GM12878 (cell line): ENCODE measurements at regions not wholly inside any gene's neighbourhood (a gene's known extent, or its start where the extent isn't known, plus 50 kb on each side); places are given as distances from the start of the nearest gene placed in this dataset.

Experiments used
- ATAC-seq: fragments of 200-7000 bp; cut with Tn5 transposase; 3 replicates; pipeline ENCODE4 v1.9.1; 2020; ENCODE audit warnings: mild to moderate bottlenecking, moderate library complexity
- BruUV-seq: library from RNA; stranded (reverse); fragments of 400-500 nt; replicated peaks from 2 replicates; lab custom pipeline; 2021; lab: Mats Ljungman, UMichigan
- CTCF ChIA-PET: fragments of 300-600 bp; sonication (Branson Sonifier 250); formaldehyde crosslinking; extraction: SDS; loops from one replicate; lab custom pipeline; 2021; ENCODE audit warnings: inconsistent platforms; lab: Yijun Ruan, JAX
- POLR2A ChIA-PET: fragments of 350-600 bp; formaldehyde crosslinking; extraction: SDS; loops from one replicate; lab custom pipeline; 2021; ENCODE audit warnings: inconsistent platforms; lab: Charles Lee
- RAD21 ChIA-PET: fragments of 300-600 bp; sonication (Branson Sonifier 250); formaldehyde crosslinking; loops from one replicate; lab custom pipeline; 2023; ENCODE audit warnings: antibody characterized with exemption; ENCODE audit not compliant: unreplicated experiment; lab: Charles Lee
- SMC1A ChIA-PET: fragments of 300-600 bp; sonication (Branson Sonifier 250); formaldehyde crosslinking; loops from one replicate; lab custom pipeline; 2023; ENCODE audit not compliant: unreplicated experiment, uncharacterized antibody; lab: Charles Lee
- DNase-seq: peaks from one replicate; pipeline ENCODE4 v3.0.0-alpha.2; 2011; ENCODE audit warnings: low read depth, low spot score
- FAIRE-seq: peaks from 3 replicates; lab custom pipeline; 2011; peaks lifted over from hg19 to GRCh38; lab: Jason Lieb, UNC
- H2AFZ ChIP-seq: 2 replicates; pipeline ENCODE4 v1.6.0; 2011; ENCODE audit warnings: low read depth, low read length, control low read depth; ENCODE audit not compliant: control insufficient read depth
- H3K27ac ChIP-seq: 2 replicates; pipeline ENCODE4 v1.5.1; 2011; ENCODE audit warnings: control low read depth; ENCODE audit not compliant: control insufficient read depth, insufficient read depth
- H3K27me3 ChIP-seq, 2 experiments: replicated peaks in 1 of 2; 2 replicates each; pipeline versions ENCODE4 v1.6.0 to v1.6.1; 2011; ENCODE audit warnings: low read length in 1 of 2; ENCODE audit not compliant: control insufficient read depth in 2 of 2, insufficient read depth in 2 of 2
- H3K36me3 ChIP-seq, 2 experiments: 2 replicates each; pipeline ENCODE4 v1.5.1; 2011; ENCODE audit warnings: low read length in 1 of 2; ENCODE audit not compliant: control insufficient read depth in 2 of 2, insufficient read depth in 2 of 2
- H3K4me1 ChIP-seq: 2 replicates; pipeline ENCODE4 v1.6.1; 2011; ENCODE audit warnings: mild to moderate bottlenecking, low read length, moderate library complexity, mixed read lengths; ENCODE audit not compliant: control insufficient read depth, insufficient read depth
- H3K4me2 ChIP-seq: 2 replicates; pipeline ENCODE4 v1.6.0; 2011; ENCODE audit warnings: control low read depth; ENCODE audit not compliant: control insufficient read depth, insufficient read depth
- H3K4me3 ChIP-seq: fragments of 200-600 bp; sonication (generic); 2 replicates; pipeline ENCODE4 v1.5.1; 2016
- H3K79me2 ChIP-seq: 2 replicates; pipeline ENCODE4 v1.6.0; 2011; ENCODE audit warnings: low read length; ENCODE audit not compliant: control insufficient read depth, insufficient read depth
- H3K9ac ChIP-seq: 2 replicates; pipeline ENCODE4 v1.8.0; 2011; ENCODE audit warnings: low read length, control low read depth, mixed read lengths; ENCODE audit not compliant: control insufficient read depth, insufficient read depth
- H3K9me3 ChIP-seq: replicated peaks from 3 replicates; pipeline ENCODE4 v1.5.1; 2011; ENCODE audit warnings: mild to moderate bottlenecking, low read length; ENCODE audit not compliant: control insufficient read depth, insufficient read depth
- H4K20me1 ChIP-seq: 2 replicates; pipeline ENCODE4 v1.6.0; 2011; ENCODE audit not compliant: control insufficient read depth, insufficient read depth
- ATF3 ChIP-seq: IDR thresholded peaks from 2 replicates; pipeline ENCODE4 v1.6.1; 2011; ENCODE audit warnings: low read depth, mild to moderate bottlenecking, low read length, moderate library complexity, borderline replicate concordance; ENCODE audit errors: extremely low read depth
- CHD4 ChIP-seq: fragments of 200-600 bp; sonication (generic); IDR thresholded peaks from 2 replicates; pipeline ENCODE4 v1.6.1; 2016; ENCODE audit warnings: mild to moderate bottlenecking
- E2F4 ChIP-seq: IDR thresholded peaks from 2 replicates; pipeline ENCODE4 v1.6.1; 2012; ENCODE audit warnings: low read depth, low read length, improper control_type of control experiment
- HCFC1 ChIP-seq: fragments of 150-350 bp; IDR thresholded peaks from 2 replicates; pipeline ENCODE4 v1.6.1; 2014; ENCODE audit warnings: low read length
- HDAC2 ChIP-seq: fragments of 200-600 bp; sonication (generic); IDR thresholded peaks from 2 replicates; pipeline ENCODE4 v1.6.1; 2017
- MLLT1 ChIP-seq: fragments of 450-650 bp; IDR thresholded peaks from 2 replicates; pipeline ENCODE4 v1.6.1; 2016; ENCODE audit warnings: mild to moderate bottlenecking
- PAX5 ChIP-seq: IDR thresholded peaks from 2 replicates; pipeline ENCODE4 v1.6.1; 2011; ENCODE audit warnings: low read depth, low read length, borderline replicate concordance
- SP1 ChIP-seq: IDR thresholded peaks from one replicate; pipeline ENCODE4 v1.6.1; 2011; ENCODE audit warnings: low read depth, low read length
- STAT1 ChIP-seq: fragments of 450-650 bp; conservative IDR thresholded peaks from 2 replicates; pipeline ENCODE4 v1.6.1; 2014; ENCODE audit warnings: antibody characterized with exemption, mild to moderate bottlenecking
- TAF1 ChIP-seq: IDR thresholded peaks from 2 replicates; pipeline ENCODE4 v1.6.1; 2011; ENCODE audit warnings: mild to moderate bottlenecking, low read depth, low read length, borderline replicate concordance
- TBL1XR1 ChIP-seq: IDR thresholded peaks from 2 replicates; pipeline ENCODE4 v1.6.1; 2012; ENCODE audit warnings: low read depth, low read length, improper control_type of control experiment
- WRNIP1 ChIP-seq: IDR thresholded peaks from 2 replicates; pipeline ENCODE4 v1.6.1; 2011; ENCODE audit warnings: low read depth, low read length, improper control_type of control experiment, borderline replicate concordance
- YBX1 ChIP-seq: fragments of 450-650 bp; IDR thresholded peaks from 2 replicates; pipeline ENCODE4 v1.6.1; 2016; ENCODE audit warnings: antibody characterized with exemption
- WGBS: methylation state at CpG from one replicate; pipeline ENCODE4 v1.1.6; 2016; ENCODE audit warnings: low lambda C conversion rate; ENCODE audit not compliant: insufficient replicate concordance, insufficient coverage; ENCODE audit errors: missing lambda C conversion rate; 5-methylcytosine and 5-hydroxymethylcytosine counted together
- in situ Hi-C: fragments of 300-500 bp; cut with MboI; formaldehyde crosslinking; loops from 9 replicates; pipeline ENCODE4 v1.14.3; 2018; ENCODE audit warnings: mixed read lengths
- intact Hi-C: fragments of 100-400 bp; cut with micrococcal nuclease; formaldehyde crosslinking; loops from one replicate; pipeline ENCODE4 v1.14.2; 2022; ENCODE audit not compliant: unreplicated experiment
- TF ChIP-seq, protein P1 (sequence below): IDR thresholded peaks from 2 replicates; pipeline ENCODE4 v1.6.1; 2011; ENCODE audit warnings: borderline replicate concordance, low read depth, mild to moderate bottlenecking, moderate library complexity, low read length; ENCODE audit not compliant: insufficient read depth, poor library complexity, severe bottlenecking

GRCh38 chr3:81435050-81435449 is 326.4 kb downstream of the GBE1 start:
- ChIA-PET CTCF (no interaction called here), RAD21 (no interaction called here), SMC1A (no interaction called here), POLR2A (no interaction called here)
- 0% methylated on average over 1 of the region's 1 CpG for WGBS
- ATAC-seq = no peak
- intact Hi-C loops = no loop called here
- H3K9me3 ChIP-seq = no peaks in the 10 kb centered on the region
- H2AFZ ChIP-seq = no peak overlapping the region
- H3K27ac ChIP-seq = no peak overlapping the region
- no TSS peak for BruUV-seq
- H3K79me2 ChIP-seq = no peaks in the 10 kb centered on the region
- DNase-seq = no peak
- TF ChIP-seq TBL1XR1 (no peak), SP1 (no peak), E2F4 (no peak), MLLT1 (no peak), STAT1 (no peak), WRNIP1 (no peak), ATF3 (no peak), HDAC2 (no peak), CHD4 (no peak), TAF1 (no peak), YBX1 (no peak), HCFC1 (no peak), PAX5 (no peak)
- TF ChIP-seq, protein P1, sequence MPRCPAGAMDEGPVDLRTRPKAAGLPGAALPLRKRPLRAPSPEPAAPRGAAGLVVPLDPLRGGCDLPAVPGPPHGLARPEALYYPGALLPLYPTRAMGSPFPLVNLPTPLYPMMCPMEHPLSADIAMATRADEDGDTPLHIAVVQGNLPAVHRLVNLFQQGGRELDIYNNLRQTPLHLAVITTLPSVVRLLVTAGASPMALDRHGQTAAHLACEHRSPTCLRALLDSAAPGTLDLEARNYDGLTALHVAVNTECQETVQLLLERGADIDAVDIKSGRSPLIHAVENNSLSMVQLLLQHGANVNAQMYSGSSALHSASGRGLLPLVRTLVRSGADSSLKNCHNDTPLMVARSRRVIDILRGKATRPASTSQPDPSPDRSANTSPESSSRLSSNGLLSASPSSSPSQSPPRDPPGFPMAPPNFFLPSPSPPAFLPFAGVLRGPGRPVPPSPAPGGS = no peak
- H3K4me3 ChIP-seq = no peak overlapping the region
- no peak for FAIRE-seq
- H3K9ac ChIP-seq = no peak overlapping the region
- no peaks in the 10 kb centered on the region for H3K36me3 ChIP-seq
- H3K4me2 ChIP-seq = no peak overlapping the region
- H3K27me3 ChIP-seq = 0 out of 4 replicates have a peak, but pooled peaks cover 0 to 1% of the 10 kb centered on the region in 2 experiments
- no peaks in the 10 kb centered on the region for H4K20me1 ChIP-seq
- no peaks in the 10 kb centered on the region for H3K4me1 ChIP-seq
- in situ Hi-C loops = no loop called here
